ENCODE measurements at regions not wholly inside any gene's neighbourhood (a gene's known extent, or its start where the extent isn't known, plus 50 kb on each side); places are given as distances from the start of the nearest gene placed in this dataset.

DNA sequence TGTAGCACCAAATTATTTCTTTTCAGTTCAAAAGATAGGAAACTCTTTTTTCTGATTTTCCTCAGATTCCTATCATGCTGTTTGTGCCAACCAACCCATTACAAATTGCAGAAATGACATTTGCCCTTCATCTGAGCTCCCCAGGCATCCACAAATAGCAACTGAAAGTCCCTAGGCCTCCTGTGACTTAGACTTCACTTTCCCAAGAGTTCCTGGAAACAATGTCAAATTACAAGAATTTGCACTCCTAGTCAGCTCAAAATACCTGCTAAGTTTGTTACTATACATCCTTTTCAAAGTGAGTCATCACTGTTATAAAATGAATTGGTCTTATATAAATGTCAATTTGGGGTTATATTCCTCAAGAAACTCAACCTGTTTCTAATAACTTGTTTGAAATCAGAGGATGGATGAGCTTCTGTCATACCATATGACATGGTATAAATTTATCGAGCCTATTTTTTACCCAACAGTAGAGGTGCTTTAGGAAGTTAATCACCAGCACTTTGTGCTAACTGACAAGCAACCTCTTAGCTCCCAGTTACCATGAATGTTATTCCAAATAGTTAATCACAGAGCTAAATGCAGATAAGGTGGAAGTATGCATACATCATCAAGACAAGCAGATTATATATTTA lies 256.5 kb downstream of the HACE1 start:
- Histone ChIP-seq H2AFZ (ENCODE audit: low read depth, low read length, severe bottlenecking) (no peak overlapping the region), H3K4me3 (ENCODE audit: insufficient read depth, low read length, poor library complexity, severe bottlenecking) (no peak overlapping the region), H3K79me2 (ENCODE audit: insufficient read depth, low read length) (no peaks in the 10 kb centered on the region), H3K4me2 (ENCODE audit: low read depth, low read length, poor library complexity, severe bottlenecking) (no peak overlapping the region), H4K20me1 (ENCODE audit: low read depth, low read length) (no peaks in the 10 kb centered on the region), H3K9ac (ENCODE audit: low read length) (no peak overlapping the region), H3F3A (ENCODE audit: insufficient read depth) (no peaks in the 10 kb centered on the region), H3K9me2 (replicated peaks; ENCODE audit: insufficient read depth, low read length) (no peaks in the 10 kb centered on the region), H3K27ac (ENCODE audit: low read depth, low read length) (no peak overlapping the region), H3K27me3 (ENCODE audit: low read length) (no peaks in the 10 kb centered on the region; the same call in 1 of the 2 replicates), H3K36me3 (ENCODE audit: low read length) (no peaks in the 10 kb centered on the region), H3K9me3 (ENCODE audit: insufficient read depth, low read length) (no peaks in the 10 kb centered on the region)
- TF ChIP-seq, protein P1, sequence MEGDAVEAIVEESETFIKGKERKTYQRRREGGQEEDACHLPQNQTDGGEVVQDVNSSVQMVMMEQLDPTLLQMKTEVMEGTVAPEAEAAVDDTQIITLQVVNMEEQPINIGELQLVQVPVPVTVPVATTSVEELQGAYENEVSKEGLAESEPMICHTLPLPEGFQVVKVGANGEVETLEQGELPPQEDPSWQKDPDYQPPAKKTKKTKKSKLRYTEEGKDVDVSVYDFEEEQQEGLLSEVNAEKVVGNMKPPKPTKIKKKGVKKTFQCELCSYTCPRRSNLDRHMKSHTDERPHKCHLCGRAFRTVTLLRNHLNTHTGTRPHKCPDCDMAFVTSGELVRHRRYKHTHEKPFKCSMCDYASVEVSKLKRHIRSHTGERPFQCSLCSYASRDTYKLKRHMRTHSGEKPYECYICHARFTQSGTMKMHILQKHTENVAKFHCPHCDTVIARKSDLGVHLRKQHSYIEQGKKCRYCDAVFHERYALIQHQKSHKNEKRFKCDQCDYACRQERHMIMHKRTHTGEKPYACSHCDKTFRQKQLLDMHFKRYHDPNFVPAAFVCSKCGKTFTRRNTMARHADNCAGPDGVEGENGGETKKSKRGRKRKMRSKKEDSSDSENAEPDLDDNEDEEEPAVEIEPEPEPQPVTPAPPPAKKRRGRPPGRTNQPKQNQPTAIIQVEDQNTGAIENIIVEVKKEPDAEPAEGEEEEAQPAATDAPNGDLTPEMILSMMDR (IDR thresholded peaks at IDR 0.05; ENCODE audit: insufficient read depth, low read length, poor library complexity, severe bottlenecking) = no peak
- TF ChIP-seq EZH2phosphoT487 (conservative IDR thresholded peaks at IDR 0.05; ENCODE audit: low read length) = no peak

DNA sequence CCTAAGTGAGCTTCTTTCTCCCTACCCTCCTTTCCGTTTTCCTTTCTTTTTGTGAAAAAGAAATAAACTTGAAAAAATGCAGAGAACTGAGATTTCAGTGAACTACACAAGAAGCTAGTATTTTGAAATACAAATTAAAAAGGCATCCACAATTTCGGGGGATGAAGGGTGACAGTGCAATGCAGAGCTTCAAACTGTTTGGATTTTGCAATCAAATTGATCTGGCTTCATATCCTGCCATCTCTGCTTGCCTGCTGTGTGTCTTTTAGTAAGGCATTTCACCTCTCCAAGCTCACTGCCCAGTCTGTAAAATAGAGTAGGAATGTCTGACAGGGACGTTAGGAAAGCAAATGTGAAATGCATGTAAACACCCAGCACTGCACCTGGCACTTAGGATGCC lies 258.0 kb downstream of the HACE1 start:
- no peaks in the 10 kb centered on the region for H3K9me2 ChIP-seq (replicated peaks; ENCODE audit: insufficient read depth, low read length)
- no peak overlapping the region for H3K4me2 ChIP-seq (ENCODE audit: low read depth, low read length, poor library complexity, severe bottlenecking)
- H3K27me3 ChIP-seq (ENCODE audit: low read length) = no peaks in the 10 kb centered on the region; the same call in 1 of the 2 replicates
- H3K4me3 ChIP-seq (ENCODE audit: insufficient read depth, low read length, poor library complexity, severe bottlenecking) = no peak overlapping the region
- H4K20me1 ChIP-seq (ENCODE audit: low read depth, low read length) = no peaks in the 10 kb centered on the region
- no peak overlapping the region for H2AFZ ChIP-seq (ENCODE audit: low read depth, low read length, severe bottlenecking)
- H3K9me3 ChIP-seq (ENCODE audit: insufficient read depth, low read length) = no peaks in the 10 kb centered on the region
- no peak for TF ChIP-seq EZH2phosphoT487 (conservative IDR thresholded peaks at IDR 0.05; ENCODE audit: low read length)
- TF ChIP-seq, protein P1 (IDR thresholded peaks at IDR 0.05; ENCODE audit: insufficient read depth, low read length, poor library complexity, severe bottlenecking) = no peak
- no peaks in the 10 kb centered on the region for H3K79me2 ChIP-seq (ENCODE audit: insufficient read depth, low read length)
- no peaks in the 10 kb centered on the region for H3F3A ChIP-seq (ENCODE audit: insufficient read depth)
- no peaks in the 10 kb centered on the region for H3K36me3 ChIP-seq (ENCODE audit: low read length)
- no peak overlapping the region for H3K9ac ChIP-seq (ENCODE audit: low read length)
- no peak overlapping the region for H3K27ac ChIP-seq (ENCODE audit: low read depth, low read length)

DNA sequence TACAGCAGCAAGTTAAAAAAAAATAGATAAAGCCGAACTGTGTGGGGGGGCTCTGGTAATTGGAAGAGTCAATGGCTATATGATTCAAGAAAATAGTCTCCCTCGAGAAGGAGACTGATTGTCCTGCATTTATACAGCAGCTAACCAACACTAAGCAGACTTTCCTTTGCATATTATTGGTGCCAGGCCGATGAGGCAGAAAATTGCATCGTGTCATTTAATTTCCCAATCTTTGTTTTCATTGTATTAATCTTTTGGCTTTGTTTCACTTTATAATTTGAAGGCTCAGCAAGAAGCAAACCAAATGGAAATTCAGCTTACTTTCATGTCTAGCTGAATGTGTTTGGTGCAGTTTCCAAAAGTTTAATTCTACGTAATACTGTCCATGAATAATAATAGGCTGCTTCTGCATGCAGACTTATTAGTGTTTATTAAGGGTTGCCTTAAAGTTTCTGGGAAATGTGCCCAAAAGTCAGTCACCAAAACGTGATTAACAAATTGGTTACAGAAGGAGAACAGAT lies 258.5 kb downstream of the HACE1 start:
- Histone ChIP-seq H3K9ac (ENCODE audit: low read length) (no peak overlapping the region), H3K9me3 (ENCODE audit: insufficient read depth, low read length) (no peaks in the 10 kb centered on the region), H3K4me3 (ENCODE audit: insufficient read depth, low read length, poor library complexity, severe bottlenecking) (no peak overlapping the region), H3K27ac (ENCODE audit: low read depth, low read length) (no peak overlapping the region), H3K27me3 (ENCODE audit: low read length) (no peaks in the 10 kb centered on the region; the same call in 1 of the 2 replicates), H2AFZ (ENCODE audit: low read depth, low read length, severe bottlenecking) (no peak overlapping the region), H4K20me1 (ENCODE audit: low read depth, low read length) (no peaks in the 10 kb centered on the region), H3K9me2 (replicated peaks; ENCODE audit: insufficient read depth, low read length) (no peaks in the 10 kb centered on the region), H3K79me2 (ENCODE audit: insufficient read depth, low read length) (no peaks in the 10 kb centered on the region), H3K4me2 (ENCODE audit: low read depth, low read length, poor library complexity, severe bottlenecking) (no peak overlapping the region), H3F3A (ENCODE audit: insufficient read depth) (no peaks in the 10 kb centered on the region), H3K36me3 (ENCODE audit: low read length) (no peaks in the 10 kb centered on the region)
- no peak for TF ChIP-seq EZH2phosphoT487 (conservative IDR thresholded peaks at IDR 0.05; ENCODE audit: low read length)
- TF ChIP-seq, protein P1 (IDR thresholded peaks at IDR 0.05; ENCODE audit: insufficient read depth, low read length, poor library complexity, severe bottlenecking) = no peak
